Left ventricle myocardium superior (tissue), 1 donor: ENCODE measurements at regions not wholly inside any gene's neighbourhood (a gene's known extent, or its start where the extent isn't known, plus 50 kb on each side); places are given as distances from the start of the nearest gene placed in this dataset.

Experiments
- ATAC-seq: fragments of 200-7000 bp; cut with Tn5 transposase; one replicate; pipeline ENCODE4 v1.9.1; 2020; ENCODE audit warnings: mild to moderate bottlenecking, moderate library complexity
- DNase-seq: peaks from one replicate; pipeline ENCODE4 v3.0.0-alpha.2; 2020
- intact Hi-C: fragments of 100-400 bp; cut with micrococcal nuclease; formaldehyde crosslinking; loops from one replicate; pipeline ENCODE4 v1.11.0; 2022
- donor health status: DM: no; HTN: yes; CAD: no; lungs with severe emphysema.

DNA sequence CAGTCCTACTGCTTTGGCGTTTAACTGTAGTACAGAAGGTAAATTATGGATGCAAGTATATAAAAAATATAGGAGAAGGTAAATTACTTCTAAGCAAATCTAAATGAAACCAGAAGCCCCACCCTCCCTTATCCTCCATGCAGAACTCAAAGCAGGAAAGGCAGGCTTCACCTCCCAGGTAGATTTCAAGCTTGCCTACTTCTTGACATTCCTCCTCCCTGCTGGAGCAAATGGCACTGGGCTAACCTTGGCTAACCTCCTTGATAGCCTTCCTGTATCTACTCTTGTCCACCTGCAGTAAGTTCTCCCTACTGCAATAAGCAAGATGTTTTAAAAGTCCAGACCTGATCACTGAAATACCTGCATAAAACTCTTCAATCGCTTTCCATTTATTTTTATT is 396.0 kb downstream of the IRS2 start:
- intact Hi-C loops, result no loop called here
- ATAC-seq (no peak), DNase-seq (no peak)

DNA sequence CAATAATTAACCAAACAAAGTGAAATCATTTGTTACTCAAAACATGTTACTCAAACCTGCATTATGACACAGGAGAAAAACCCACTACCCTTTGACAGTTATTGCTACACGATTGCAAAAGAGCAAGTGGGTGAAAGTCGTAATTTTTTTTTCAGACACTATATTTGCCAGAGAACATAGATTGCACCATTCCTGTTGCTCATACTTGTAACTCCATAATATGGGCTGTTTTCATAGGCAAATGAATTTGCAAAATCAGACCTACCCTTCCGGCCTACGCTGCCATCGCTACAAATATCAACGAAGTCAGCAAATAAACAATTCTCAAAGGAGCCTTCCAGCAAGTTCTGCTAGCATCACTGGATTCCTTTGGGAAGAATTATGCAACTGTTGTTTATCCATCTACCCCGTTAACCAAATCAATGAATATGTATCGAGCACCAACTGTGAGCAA is 396.5 kb downstream of the IRS2 start:
- DNase-seq, result no peak
- ATAC-seq, result no peak
- intact Hi-C loops, result no loop called here

DNA sequence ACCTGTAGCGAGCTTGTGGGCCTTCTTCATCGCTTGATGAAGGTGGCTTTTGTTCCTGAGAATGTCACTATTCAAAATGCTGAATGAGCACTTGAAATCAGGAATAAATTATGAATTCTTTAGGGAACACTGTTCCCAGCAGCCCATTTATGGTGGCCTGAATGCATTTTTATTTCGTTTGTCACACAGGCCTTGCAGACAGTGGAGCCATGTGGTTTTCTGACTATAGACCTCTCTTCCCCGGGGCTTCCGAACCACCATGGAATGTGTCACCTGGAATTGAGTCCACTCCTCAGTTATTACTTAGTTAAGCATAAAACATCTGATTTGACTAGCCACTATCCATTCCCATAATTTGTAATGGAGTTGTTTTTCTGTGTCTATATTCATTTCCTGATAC is 396.9 kb downstream of the IRS2 start:
- DNase-seq (no peak), ATAC-seq (no peak)
- intact Hi-C loops, result no loop called here

DNA sequence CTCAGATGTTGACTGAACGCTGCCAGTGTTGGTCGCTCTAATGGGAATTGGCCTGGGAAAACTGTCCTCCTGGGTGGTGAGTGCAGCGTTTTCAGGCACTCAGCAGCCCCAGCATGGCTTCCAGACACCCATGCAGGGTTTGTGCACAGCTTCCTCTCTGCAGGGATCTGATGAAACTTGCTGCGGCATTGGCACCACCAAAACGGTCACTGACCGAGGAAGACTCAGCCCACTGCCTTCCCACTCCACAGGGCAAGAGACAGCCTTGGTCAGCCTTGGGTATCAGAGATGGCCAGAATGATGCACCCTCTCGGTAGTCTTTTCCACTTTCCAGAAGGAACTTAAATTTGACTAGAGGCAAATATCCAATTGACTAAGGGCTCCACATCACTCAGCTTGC is 398.9 kb downstream of the IRS2 start:
- ATAC-seq, result no peak
- DNase-seq, result no peak
- intact Hi-C loops, result no loop called here

DNA sequence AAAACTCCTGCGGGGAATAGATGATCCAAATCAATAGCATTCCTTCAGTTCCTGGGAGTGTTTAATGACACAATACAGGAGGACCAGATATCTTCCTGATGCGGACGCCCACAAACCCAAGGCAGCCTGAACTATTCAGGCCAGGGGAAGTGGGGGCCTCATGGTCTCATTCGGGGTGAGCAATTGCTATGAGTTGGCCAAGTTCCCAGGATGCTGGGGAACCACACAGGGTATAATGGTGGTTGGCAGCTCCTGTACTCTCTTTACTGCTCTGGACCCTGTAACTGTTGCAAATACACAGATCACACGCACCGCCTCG is 401.2 kb downstream of the IRS2 start:
- DNase-seq, result no peak
- intact Hi-C loops, result no loop called here
- no peak for ATAC-seq

DNA sequence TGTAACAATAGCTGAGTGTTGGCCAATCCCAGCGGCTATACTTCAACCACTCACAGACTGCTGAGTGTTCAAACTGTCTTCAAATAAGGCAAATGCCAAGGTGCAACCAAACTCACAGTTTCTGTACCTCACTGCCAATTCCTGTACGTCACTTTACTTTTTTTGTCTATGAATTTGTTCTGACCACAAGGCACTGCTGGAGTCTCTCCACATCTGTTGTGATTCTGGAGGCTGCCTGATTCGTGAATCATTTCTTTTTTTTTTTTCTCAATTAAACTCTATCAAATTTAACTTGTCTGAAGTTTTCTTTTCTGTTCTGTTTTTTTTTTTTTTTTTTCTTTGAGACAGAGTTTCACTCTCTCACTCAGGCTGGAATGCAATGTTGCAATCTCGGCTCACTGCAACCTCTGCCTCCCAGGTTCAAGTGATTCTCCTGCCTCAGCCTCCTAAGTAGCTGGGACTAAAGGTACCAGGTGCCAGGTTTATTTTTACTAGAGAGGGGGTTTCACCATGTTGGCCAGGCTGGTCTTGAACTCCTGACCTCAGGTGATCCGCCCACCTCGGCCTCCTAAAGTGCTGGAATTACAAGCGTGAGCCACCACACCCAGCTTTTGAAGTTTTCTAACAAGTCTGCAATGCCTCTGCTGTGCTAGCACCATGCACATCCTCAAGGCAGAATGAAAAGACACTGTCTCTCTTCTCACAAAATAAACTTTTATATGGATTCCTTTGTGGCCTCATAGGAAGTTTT is 401.7 kb downstream of the IRS2 start:
- no peak for ATAC-seq
- no peak for DNase-seq
- intact Hi-C loops, result no loop called here

DNA sequence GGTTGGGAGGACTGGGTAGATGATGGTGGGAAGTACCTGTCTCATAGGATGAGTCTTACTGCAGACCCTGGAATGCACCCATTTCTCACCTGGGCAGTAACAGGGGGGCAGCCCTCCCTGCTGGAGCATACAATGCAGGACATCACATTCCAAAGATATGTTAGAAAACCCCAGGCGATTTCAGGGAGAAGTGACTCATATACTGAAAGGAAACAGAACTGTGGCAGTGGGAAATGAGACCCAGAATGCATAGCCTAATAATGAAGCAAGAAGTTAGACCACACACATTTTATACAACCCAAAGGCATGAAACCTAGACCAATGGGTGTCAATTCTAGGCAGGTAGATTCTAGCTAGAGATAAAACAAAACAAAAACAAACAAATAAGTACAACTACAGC is 402.7 kb downstream of the IRS2 start:
- intact Hi-C loops, result no loop called here
- ATAC-seq (no peak), DNase-seq (no peak)

DNA sequence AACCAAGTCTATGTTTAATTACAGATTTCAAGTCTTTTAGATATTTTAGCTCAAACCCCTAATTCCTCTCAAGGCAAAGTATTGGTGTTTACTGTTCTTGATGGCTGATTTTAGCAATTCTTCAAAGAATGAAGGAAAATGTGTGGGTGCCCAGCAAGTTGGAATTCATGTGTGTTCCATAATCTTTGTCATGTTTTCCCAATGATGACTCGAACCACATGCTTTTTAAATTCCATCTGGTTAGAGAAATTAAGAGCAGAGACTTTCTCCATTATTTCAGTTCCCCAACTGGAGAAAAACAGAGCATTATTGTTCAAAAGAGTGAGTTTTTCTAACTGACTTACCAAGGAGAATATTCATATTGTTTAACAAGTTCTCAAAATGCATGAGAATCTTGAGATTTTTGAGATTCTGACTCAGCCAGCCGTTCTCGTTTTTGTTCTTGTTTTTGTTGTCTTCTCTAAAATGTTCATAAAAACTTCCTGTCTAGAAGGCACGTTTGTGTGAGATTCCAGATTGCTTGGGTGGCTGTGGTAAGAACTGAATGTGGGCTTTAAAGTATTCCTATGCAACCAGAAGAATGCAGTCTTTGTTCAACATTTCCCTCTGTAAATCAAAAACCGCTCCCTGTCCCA is 404.7 kb downstream of the IRS2 start:
- intact Hi-C loops, result no loop called here
- ATAC-seq (no peak), DNase-seq (no peak)

DNA sequence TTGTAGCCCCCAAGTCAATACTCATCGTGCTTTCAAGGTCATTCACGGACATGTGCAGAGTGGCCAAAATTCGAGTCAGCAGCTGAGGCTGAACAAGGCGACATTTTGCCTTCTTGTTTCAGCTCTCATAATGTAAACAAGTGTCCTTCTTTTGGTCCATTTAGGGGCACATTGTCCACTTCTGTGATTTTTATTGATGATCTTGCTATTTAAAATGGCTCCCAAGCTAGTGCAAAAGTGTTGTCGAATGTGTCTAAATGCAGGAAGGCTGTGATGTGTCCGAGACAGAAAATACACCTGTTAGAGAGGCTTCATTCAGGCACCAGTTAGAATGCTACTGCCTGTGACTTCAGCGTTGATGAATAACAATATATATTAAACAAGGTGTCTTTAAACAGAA is 405.9 kb downstream of the IRS2 start:
- intact Hi-C loops, result no loop called here
- DNase-seq, result no peak
- ATAC-seq, result no peak

DNA sequence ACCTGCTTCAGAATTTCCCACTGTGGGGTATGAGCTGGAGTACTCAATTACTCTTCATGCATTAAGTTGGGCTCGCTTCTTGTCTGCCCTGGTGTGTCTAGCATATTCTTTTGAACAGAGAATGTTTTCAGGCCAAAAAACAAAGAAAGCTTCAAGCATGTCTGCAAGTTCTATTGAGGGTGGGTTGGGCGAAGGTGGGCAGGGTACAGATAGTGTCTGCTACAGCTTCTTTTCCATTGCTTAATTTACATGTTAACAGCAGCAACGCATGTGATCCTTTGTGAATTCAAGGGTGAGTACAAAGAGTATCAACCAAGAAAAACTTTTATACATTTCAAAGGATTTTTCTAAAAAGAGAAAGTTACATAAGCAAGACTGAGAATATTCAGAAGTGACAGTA is 406.5 kb downstream of the IRS2 start:
- intact Hi-C loops, result no loop called here
- DNase-seq (no peak), ATAC-seq (no peak)

DNA sequence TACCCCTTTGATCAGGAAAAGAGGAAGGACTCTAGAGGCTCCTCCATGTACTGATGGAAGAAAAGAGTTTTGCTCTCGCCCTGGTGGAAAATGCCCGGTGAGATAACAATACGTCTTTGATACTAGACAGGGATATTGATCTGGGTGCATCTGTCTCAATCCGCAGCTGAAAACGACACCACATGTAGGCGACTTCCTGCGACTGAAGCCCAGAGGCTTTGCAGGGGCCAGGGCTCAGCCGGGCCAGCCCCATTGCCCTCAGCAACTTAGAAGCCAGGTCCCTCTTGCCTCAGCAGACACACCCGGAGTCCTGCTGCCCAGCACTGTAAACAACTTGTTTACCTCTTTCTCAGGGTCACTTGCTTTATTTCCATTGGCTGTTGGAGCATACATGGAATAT is 409.4 kb downstream of the IRS2 start:
- DNase-seq (no peak), ATAC-seq (no peak)
- intact Hi-C loops, result no loop called here

DNA sequence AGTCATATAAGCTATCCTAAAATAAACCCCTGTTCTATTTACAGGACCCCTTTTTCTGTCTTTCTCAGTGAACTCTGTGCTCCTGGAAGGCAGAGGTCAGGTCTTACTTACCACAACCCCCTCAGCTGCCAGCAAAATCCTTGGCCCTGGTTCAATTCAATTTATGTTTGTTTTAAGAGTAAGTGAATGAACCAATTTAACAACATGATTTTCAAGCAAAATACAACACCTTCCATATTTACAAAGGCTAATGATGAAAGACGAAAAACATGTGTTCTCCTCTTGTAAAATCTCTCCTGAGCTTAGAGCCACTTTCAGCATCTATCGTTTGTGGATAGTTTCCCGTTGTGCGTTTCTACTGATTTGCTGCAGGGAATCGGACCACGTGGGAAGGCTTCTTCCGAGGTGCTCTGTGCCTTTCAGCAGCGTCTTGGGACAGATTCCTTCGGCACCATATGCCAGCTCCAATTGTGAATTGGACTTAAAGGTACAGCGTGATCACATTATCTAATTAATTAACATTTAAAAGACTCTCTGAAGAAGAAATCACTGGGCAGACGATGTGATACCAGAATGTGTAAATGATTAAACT is 411.7 kb downstream of the IRS2 start:
- no peak for DNase-seq
- intact Hi-C loops, result no loop called here
- ATAC-seq, result no peak

DNA sequence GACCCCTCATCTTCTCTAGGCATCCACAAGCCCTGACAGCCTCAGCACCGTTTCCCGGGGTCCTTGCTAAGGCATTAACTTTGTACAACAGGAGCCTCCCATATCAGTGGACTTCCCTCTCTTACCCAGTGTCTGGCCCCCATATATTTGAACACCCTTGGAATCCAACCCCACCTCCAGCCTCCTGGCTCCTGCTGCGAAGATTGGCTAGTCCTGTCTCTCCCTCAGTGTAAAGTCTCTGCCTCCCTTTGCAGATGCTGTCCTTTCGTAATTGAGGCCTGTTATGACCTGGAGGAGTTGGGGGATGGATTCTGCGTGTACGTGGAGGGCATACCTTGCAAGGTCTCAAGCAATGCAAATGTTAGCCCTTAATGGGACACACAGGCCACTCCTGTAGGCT is 413.7 kb downstream of the IRS2 start:
- ATAC-seq (no peak), DNase-seq (no peak)
- intact Hi-C loops, result no loop called here

DNA sequence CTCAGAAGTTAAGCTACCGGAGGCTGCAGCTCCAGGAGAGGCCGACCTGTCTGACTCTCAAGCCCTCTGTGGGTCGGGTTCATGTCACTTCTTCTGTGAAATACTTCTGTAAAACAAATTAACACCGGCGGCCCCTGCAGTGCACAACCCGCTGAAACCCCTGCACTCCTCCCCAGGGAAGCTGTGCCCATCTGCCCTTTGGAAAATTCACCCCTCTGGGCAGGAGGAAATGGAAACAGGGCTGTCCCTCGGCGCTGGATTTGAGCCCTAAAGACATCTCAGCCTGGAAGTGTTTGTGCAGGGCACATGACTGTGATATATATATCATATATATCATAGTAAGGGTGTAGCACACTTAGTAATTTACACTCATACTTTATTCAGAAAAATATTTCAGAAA is 415.3 kb downstream of the IRS2 start:
- intact Hi-C loops, result no loop called here
- ATAC-seq, result no peak
- no peak for DNase-seq

DNA sequence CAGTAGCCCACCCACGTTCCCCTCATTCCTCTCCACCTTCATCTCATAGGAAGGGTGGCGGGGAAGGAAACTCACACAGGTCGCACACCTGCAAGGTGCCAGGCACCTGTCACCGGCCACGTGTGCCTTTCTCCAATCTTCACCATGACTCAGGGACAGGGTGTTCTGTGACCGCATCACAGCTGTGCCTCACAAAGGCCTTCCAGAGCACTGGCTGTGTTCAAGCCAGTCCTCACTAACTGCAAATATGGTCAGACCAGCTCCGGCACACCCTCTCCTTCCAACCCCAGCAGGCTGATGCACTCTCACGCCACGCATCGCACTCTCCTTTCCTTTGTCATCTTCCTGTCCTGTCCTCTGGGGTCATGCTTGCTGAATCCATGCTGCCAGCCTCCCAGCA is 415.9 kb downstream of the IRS2 start:
- DNase-seq (no peak), ATAC-seq (no peak)
- intact Hi-C loops, result no loop called here

DNA sequence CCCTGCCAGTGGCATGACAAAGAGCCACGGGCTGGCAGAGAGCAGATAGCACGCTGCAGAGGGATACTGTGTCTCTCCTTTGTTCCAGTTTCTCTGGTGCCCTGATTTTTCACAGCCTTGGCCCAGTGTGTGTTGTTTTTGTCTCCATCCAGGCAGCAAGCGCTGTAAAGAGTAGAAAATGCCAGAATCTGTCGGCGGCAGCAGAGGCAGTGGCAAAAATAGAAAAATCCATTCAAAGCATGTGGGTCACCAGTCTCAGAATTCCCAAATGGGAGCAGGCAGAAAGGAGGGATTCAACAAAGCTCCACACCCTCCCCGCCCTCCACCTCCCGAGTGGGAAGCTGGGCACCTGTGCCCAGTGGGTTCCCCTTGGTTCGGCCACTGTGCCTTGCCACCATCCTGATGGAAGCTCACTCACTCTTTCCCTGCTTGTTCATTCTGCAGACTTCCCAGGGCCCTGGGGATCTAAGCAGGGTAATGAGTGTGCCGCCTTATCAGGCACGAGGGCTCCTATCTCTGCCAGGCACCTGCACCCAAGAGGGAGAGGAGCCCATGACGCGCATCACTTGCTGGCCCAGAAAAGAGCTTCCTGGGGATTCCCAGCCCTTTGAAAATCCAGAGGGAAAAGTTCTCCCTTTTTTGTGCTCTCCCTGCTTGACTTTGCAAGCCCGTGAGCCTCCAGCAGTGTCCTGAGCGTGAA is 416.9 kb downstream of the IRS2 start:
- intact Hi-C loops, result no loop called here
- DNase-seq (no peak), ATAC-seq (peak; percentile 71)

DNA sequence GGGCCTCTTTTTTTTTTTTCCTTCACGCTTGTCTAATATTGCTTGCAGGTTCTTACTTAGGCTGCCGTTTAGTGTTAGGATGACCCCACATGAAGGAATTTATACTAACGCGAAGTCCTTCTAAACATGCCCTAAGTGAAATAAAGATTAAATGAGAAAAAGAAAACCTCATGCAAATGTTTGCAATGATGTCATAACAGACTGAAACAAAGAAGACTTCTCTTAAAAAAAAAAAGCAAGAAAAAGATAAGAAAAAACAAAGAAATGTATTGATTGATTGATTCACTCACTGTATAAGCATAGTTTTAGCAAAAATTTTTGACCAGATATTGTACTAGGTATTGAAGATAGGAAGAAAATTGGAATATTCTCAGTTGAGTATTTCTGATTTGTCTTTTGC is 418.2 kb downstream of the IRS2 start:
- intact Hi-C loops, result no loop called here
- ATAC-seq (no peak), DNase-seq (no peak)

DNA sequence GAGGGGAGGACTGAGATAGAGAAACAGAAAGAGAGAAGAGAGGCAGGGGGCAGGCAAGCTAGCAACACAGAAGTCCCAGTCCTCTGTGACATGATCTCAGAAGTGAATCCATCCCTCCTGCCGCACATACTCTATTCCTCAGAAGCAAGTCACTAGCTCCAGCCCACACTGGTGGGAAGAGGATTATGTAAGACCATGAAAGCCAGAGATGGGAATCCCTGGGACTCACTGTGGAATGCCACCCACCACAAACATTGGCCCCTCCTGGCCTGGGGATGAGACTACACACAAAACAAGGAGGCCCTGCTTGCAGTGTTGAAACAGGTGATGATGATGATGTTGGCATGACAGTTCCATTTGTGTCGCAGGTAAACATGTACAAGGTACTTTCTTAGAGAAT is 419.9 kb downstream of the IRS2 start:
- intact Hi-C loops, result no loop called here
- ATAC-seq (no peak), DNase-seq (no peak)

DNA sequence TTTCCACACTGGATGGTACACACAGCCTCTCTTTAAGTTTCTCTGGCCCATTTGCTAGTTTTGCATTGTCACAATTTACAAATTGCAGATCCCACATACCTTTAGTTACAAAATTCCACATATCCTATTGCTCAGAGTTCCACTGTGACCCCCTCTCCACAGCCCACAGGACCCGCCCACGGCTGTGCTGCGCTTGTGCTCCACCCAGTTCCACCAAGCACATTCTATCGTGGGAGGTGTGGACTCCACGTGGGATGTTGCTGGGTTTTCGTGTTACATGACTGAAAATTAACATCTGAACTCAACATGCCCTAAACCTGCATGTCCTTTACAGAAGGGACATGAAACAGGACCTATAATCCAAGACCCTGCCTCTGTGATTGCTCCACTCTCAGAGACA is 423.0 kb downstream of the IRS2 start:
- DNase-seq (no peak), ATAC-seq (no peak)
- intact Hi-C loops, result no loop called here

DNA sequence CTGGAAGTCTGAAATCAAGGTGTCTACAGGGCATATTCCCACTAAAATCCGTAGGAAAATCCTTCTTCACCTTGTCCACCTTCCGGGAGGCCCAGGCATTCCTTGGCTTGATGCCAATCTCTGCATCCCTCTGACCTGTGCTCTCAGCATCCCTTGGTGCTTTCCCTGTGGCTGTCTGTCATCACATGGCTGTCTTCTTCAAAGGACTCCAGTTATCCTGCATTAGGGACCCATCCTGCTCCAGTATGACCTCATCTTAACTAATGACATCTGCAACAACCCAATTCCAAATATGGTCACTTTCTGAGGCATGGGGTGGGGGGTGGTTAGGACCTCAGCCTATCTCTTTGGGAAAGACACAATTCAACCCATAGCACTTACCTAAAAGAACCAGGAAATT is 423.8 kb downstream of the IRS2 start:
- ATAC-seq (no peak), DNase-seq (no peak)
- intact Hi-C loops, result no loop called here
